Keratinocyte (primary cell): ENCODE measurements at regions not wholly inside any gene's neighbourhood (a gene's known extent, or its start where the extent isn't known, plus 50 kb on each side); places are given as distances from the start of the nearest gene placed in this dataset.

Source experiments
- DNase-seq: peaks from one replicate; pipeline ENCODE4 v3.0.0-alpha.2; 2011; ENCODE audit warnings: low read depth, missing footprints, low spot score
- FAIRE-seq: peaks from 2 replicates; lab custom pipeline; 2011; peaks lifted over from hg19 to GRCh38; lab: Jason Lieb, UNC
- H2AFZ ChIP-seq: 2 replicates; pipeline ENCODE4 v1.6.0; 2012; ENCODE audit warnings: low read length, control low read depth, inconsistent platforms; ENCODE audit not compliant: control insufficient read depth
- H3K27ac ChIP-seq: 2 replicates; pipeline ENCODE4 v1.5.1; 2011; ENCODE audit warnings: low read length; ENCODE audit not compliant: control insufficient read depth, insufficient read depth
- H3K27me3 ChIP-seq: 3 replicates; pipeline ENCODE4 v1.6.0; 2011; ENCODE audit warnings: low read length; ENCODE audit not compliant: control insufficient read depth, insufficient read depth; ENCODE audit errors: extremely low read depth
- H3K36me3 ChIP-seq, 2 experiments: 2 replicates in 1 of 2; 3 replicates in 1 of 2; pipeline ENCODE4 v1.5.1; 2011; ENCODE audit warnings: low read length in 2 of 2, mild to moderate bottlenecking in 1 of 2; ENCODE audit not compliant: control insufficient read depth in 2 of 2, insufficient read depth in 2 of 2; ENCODE audit errors: extremely low read depth in 1 of 2
- H3K4me1 ChIP-seq: 3 replicates; pipeline ENCODE4 v1.5.1; 2011; ENCODE audit warnings: low read length; ENCODE audit not compliant: control insufficient read depth, insufficient read depth; ENCODE audit errors: extremely low read depth
- H3K4me2 ChIP-seq: 3 replicates; pipeline ENCODE4 v1.6.0; 2011; ENCODE audit warnings: low read depth, low read length; ENCODE audit not compliant: control insufficient read depth, insufficient read depth; ENCODE audit errors: extremely low read depth
- H3K4me3 ChIP-seq, 3 experiments: fragments of 200-600 bp in 1 of 3; sonication (generic) in 1 of 3; 2 replicates in 2 of 3; 3 replicates in 1 of 3; pipeline ENCODE4 v1.5.1; 2011 to 2016; ENCODE audit warnings: low read length in 3 of 3, mild to moderate bottlenecking in 3 of 3, control low read depth in 2 of 3, inconsistent platforms in 1 of 3, low read depth in 1 of 3, mixed read lengths in 1 of 3, mixed run types in 1 of 3, moderate library complexity in 1 of 3; ENCODE audit not compliant: control insufficient read depth in 2 of 3, insufficient read depth in 2 of 3; ENCODE audit errors: extremely low read depth in 1 of 3
- H3K79me2 ChIP-seq: 2 replicates; pipeline ENCODE4 v1.6.0; 2012; ENCODE audit warnings: low read length; ENCODE audit not compliant: control insufficient read depth, insufficient read depth
- H3K9ac ChIP-seq: 3 replicates; pipeline ENCODE4 v1.6.0; 2011; ENCODE audit warnings: low read length; ENCODE audit not compliant: control insufficient read depth, insufficient read depth; ENCODE audit errors: extremely low read depth
- H3K9me1 ChIP-seq: 3 replicates; pipeline ENCODE4 v1.6.0; 2011; ENCODE audit warnings: low read length; ENCODE audit not compliant: control insufficient read depth, insufficient read depth; ENCODE audit errors: extremely low read depth
- H3K9me3 ChIP-seq: 2 replicates; pipeline ENCODE4 v1.5.1; 2012; ENCODE audit warnings: low read depth, low read length; ENCODE audit not compliant: control insufficient read depth
- H4K20me1 ChIP-seq: 3 replicates; pipeline ENCODE4 v1.6.0; 2011; ENCODE audit warnings: low read length; ENCODE audit not compliant: control insufficient read depth, insufficient read depth; ENCODE audit errors: extremely low read depth
- CTCF ChIP-seq, 3 experiments: IDR thresholded peaks in 1 of 3; conservative IDR thresholded peaks in 1 of 3; optimal IDR thresholded peaks in 1 of 3; 2 replicates in 2 of 3; 3 replicates in 1 of 3; pipeline versions ENCODE3 to v1.5.1; 2011; ENCODE audit warnings: low read length in 3 of 3, mild to moderate bottlenecking in 3 of 3, moderate library complexity in 2 of 3, control low read depth in 1 of 3, inconsistent platforms in 1 of 3; ENCODE audit not compliant: insufficient read depth in 2 of 3; ENCODE audit errors: extremely low read depth in 1 of 3
- EZH2 ChIP-seq: IDR thresholded peaks from one replicate; pipeline ENCODE4 v1.6.1; 2012; ENCODE audit warnings: inconsistent platforms, mild to moderate bottlenecking, low read length, moderate library complexity
- dilution Hi-C: fragments of 300-500 bp; cut with MboI; formaldehyde crosslinking; loops from one replicate; pipeline ENCODE4 v1.7.0; 2020; ENCODE audit warnings: low sequenced_read_pairs; ENCODE audit not compliant: extremely low pct_ligation_motif_present

DNA sequence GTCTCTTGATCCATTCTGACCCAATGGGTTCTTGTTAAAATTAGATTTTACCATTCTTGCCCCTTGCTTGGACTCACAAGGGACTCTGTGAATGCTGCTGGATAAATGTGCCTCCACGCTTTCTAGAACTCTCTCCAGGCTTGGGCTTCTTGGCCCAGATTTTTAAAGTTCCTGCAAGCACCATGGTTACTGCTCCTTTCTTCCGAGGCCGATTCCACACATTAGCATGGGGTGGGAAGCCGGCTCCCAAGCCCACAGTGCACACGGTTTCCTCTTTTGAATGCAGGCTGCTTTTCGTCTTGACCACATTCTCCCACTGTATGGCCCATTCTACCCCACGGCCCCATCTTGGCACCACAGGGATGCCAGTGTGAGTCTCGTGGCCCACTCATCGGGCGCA lies 174.3 kb upstream of the PITRM1 start:
- no peak overlapping the region for H3K4me2 ChIP-seq
- no peaks in the 10 kb centered on the region for H3K36me3 ChIP-seq
- H2AFZ ChIP-seq: no peak overlapping the region
- no peaks in the 10 kb centered on the region for H3K4me1 ChIP-seq
- no peaks in the 10 kb centered on the region for H3K9me3 ChIP-seq
- DNase-seq (no peak), FAIRE-seq (no peak)
- H3K79me2 ChIP-seq: no peaks in the 10 kb centered on the region
- no peaks in the 10 kb centered on the region for H3K9me1 ChIP-seq
- H3K27ac ChIP-seq: no peak overlapping the region
- dilution Hi-C loops: no loop called here
- H3K27me3 ChIP-seq: peaks cover 11% of the 10 kb centered on the region
- no peak overlapping the region for H3K9ac ChIP-seq
- TF ChIP-seq EZH2 (no peak), CTCF (optimal IDR thresholded peaks at IDR 0.05 in 1 of 3, IDR thresholded peaks at IDR 0.05 in 1 of 3, conservative IDR thresholded peaks at IDR 0.05 in 1 of 3; ENCODE audit: extremely low read depth in 1 of 3, insufficient read depth in 2 of 3, low read length in 3 of 3) (no peak)
- H3K4me3 ChIP-seq: no peak overlapping the region
- H4K20me1 ChIP-seq: no peaks in the 10 kb centered on the region

DNA sequence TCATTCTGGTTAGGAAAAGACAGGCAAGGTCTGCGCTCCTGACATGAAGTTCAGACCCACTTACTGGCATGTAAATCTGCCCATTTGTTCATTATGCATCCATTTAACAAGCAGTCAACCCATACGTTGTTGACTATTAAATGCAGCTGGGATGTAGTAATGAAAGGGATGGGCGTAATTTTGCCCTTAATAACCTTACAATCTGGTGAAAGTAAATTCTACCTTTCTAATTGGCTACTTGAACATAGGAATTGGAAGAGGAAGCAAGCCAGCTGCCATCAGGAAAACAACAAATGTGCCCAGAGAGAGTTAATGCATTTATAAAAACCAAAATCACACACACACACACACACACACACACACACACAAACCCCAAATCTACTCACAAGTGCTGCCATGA lies 170.2 kb upstream of the PITRM1 start:
- Histone ChIP-seq H3K36me3 (no peaks in the 10 kb centered on the region), H3K27ac (no peak overlapping the region), H3K4me2 (no peak overlapping the region), H4K20me1 (no peaks in the 10 kb centered on the region), H2AFZ (no peak overlapping the region), H3K79me2 (no peaks in the 10 kb centered on the region), H3K4me3 (no peak overlapping the region), H3K9ac (no peak overlapping the region), H3K27me3 (peaks cover 14% of the 10 kb centered on the region), H3K4me1 (no peaks in the 10 kb centered on the region), H3K9me1 (no peaks in the 10 kb centered on the region), H3K9me3 (no peaks in the 10 kb centered on the region)
- dilution Hi-C loops: no loop called here
- FAIRE-seq (no peak), DNase-seq (no peak)
- TF ChIP-seq CTCF (optimal IDR thresholded peaks at IDR 0.05 in 1 of 3, IDR thresholded peaks at IDR 0.05 in 1 of 3, conservative IDR thresholded peaks at IDR 0.05 in 1 of 3; ENCODE audit: extremely low read depth in 1 of 3, insufficient read depth in 2 of 3, low read length in 3 of 3) (no peak), EZH2 (no peak)
